CD14-positive monocyte (primary cell): ENCODE measurements at regions not wholly inside any gene's neighbourhood (a gene's known extent, or its start where the extent isn't known, plus 50 kb on each side); places are given as distances from the start of the nearest gene placed in this dataset.
A peak's percentile ranks its signal among the peaks of the same experiment; 100 is the strongest.

Experiments used
- DNase-seq, 3 donors: peaks; one replicate each; pipeline ENCODE4 v3.0.0-alpha.2; 2011 to 2022
- H2AFZ ChIP-seq: 2 replicates; pipeline ENCODE4 v1.6.0; 2012; ENCODE audit warnings: mild to moderate bottlenecking, low read depth, low read length, inconsistent platforms; ENCODE audit not compliant: insufficient read depth, poor library complexity, severe bottlenecking
- H3K27ac ChIP-seq, 2 donors: 1 replicate in 1 of 2; 2 replicates in 1 of 2; pipeline ENCODE4 v1.5.1; 2012 to 2013; ENCODE audit warnings: low read length in 2 of 2, control low read depth in 1 of 2, inconsistent platforms in 1 of 2, low read depth in 1 of 2, mild to moderate bottlenecking in 1 of 2
- H3K27me3 ChIP-seq, 2 donors: one replicate each; pipeline versions ENCODE4 v1.6.0 to v1.6.1; 2011 to 2013; ENCODE audit warnings: low read length in 2 of 2; ENCODE audit not compliant: control insufficient read depth in 2 of 2, insufficient read depth in 2 of 2
- H3K36me3 ChIP-seq, 2 donors: replicated peaks in 1 of 2; 1 replicate in 1 of 2; 2 replicates in 1 of 2; pipeline versions ENCODE4 v1.5.1 to v1.6.1; 2012 to 2013; ENCODE audit warnings: low read length in 2 of 2, control low read depth in 1 of 2, inconsistent platforms in 1 of 2, mild to moderate bottlenecking in 1 of 2; ENCODE audit not compliant: insufficient read depth in 2 of 2, control insufficient read depth in 1 of 2
- H3K4me1 ChIP-seq, 2 donors: 1 replicate in 1 of 2; 2 replicates in 1 of 2; pipeline versions ENCODE4 v1.5.1 to v1.6.1; 2012 to 2013; ENCODE audit warnings: low read length in 2 of 2, control low read depth in 1 of 2, inconsistent platforms in 1 of 2, mild to moderate bottlenecking in 1 of 2, moderate library complexity in 1 of 2; ENCODE audit not compliant: insufficient read depth in 2 of 2, control insufficient read depth in 1 of 2
- H3K4me2 ChIP-seq: replicated peaks from 2 replicates; pipeline ENCODE3; 2012; ENCODE audit warnings: low read length, moderate library complexity, mild to moderate bottlenecking; ENCODE audit not compliant: poor library complexity, severe bottlenecking; ENCODE audit errors: extremely low read depth
- H3K4me3 ChIP-seq, 3 experiments: fragments of 200-600 bp in 1 of 3; sonication (generic) in 1 of 3; replicated peaks in 1 of 3; 1 replicate in 2 of 3; 2 replicates in 1 of 3; pipeline ENCODE4 v1.5.1; 2011 to 2013; ENCODE audit warnings: low read length in 3 of 3, mild to moderate bottlenecking in 3 of 3, control low read depth in 2 of 3, low read depth in 2 of 3, inconsistent platforms in 1 of 3, moderate library complexity in 1 of 3
- H3K79me2 ChIP-seq: 2 replicates; pipeline ENCODE4 v1.6.0; 2012; ENCODE audit warnings: mild to moderate bottlenecking, control low read depth, inconsistent platforms, low read length, moderate library complexity; ENCODE audit not compliant: insufficient read depth
- H3K9ac ChIP-seq: 2 replicates; pipeline ENCODE4 v1.6.0; 2017; ENCODE audit warnings: low read length, mild to moderate bottlenecking; ENCODE audit not compliant: insufficient read depth, poor library complexity, severe bottlenecking
- H3K9me3 ChIP-seq, 2 donors: replicated peaks in 1 of 2; 1 replicate in 1 of 2; 2 replicates in 1 of 2; pipeline versions ENCODE4 v1.5.1 to v1.6.1; 2012 to 2013; ENCODE audit warnings: low read length in 2 of 2, control low read depth in 1 of 2; ENCODE audit not compliant: control insufficient read depth in 1 of 2, insufficient read depth in 1 of 2
- H4K20me1 ChIP-seq: 2 replicates; pipeline ENCODE4 v1.6.0; 2012; ENCODE audit warnings: mild to moderate bottlenecking, low read length, control low read depth, moderate library complexity; ENCODE audit not compliant: insufficient read depth
- H3K27ac Mint-ChIP-seq, 7 donors: one replicate each; pipeline ENCODE4 v1.8.0; 2020; ENCODE audit warnings: mild to moderate bottlenecking in 7 of 7, mixed read lengths in 7 of 7, moderate library complexity in 6 of 7, inconsistent platforms in 2 of 7
- H3K27me3 Mint-ChIP-seq, 3 donors: one replicate each; pipeline ENCODE4 v1.8.0; 2021 to 2022; ENCODE audit warnings: low read depth in 3 of 3, mild to moderate bottlenecking in 3 of 3, mixed read lengths in 3 of 3, moderate library complexity in 3 of 3, inconsistent platforms in 1 of 3
- H3K36me3 Mint-ChIP-seq, 2 donors: one replicate each; pipeline ENCODE4 v1.8.0; 2020; ENCODE audit warnings: mixed read lengths in 2 of 2, inconsistent platforms in 1 of 2, mild to moderate bottlenecking in 1 of 2
- H3K4me1 Mint-ChIP-seq: one replicate; pipeline ENCODE4 v1.8.0; 2020; ENCODE audit warnings: mild to moderate bottlenecking, mixed read lengths
- H3K4me3 Mint-ChIP-seq, 2 donors: one replicate each; pipeline ENCODE4 v1.8.0; 2020; ENCODE audit warnings: mild to moderate bottlenecking in 2 of 2, mixed read lengths in 2 of 2, moderate library complexity in 1 of 2
- H3K9me3 Mint-ChIP-seq, 7 donors: one replicate each; pipeline ENCODE4 v1.8.0; 2020 to 2022; ENCODE audit warnings: mixed read lengths in 7 of 7, mild to moderate bottlenecking in 6 of 7, moderate library complexity in 6 of 7, inconsistent platforms in 2 of 7
- WGBS: methylation state at CpG from one replicate; pipeline ENCODE4 v1.1.5; 2013; ENCODE audit warnings: missing lambda C conversion rate; ENCODE audit not compliant: insufficient coverage; 5-methylcytosine and 5-hydroxymethylcytosine counted together
- intact Hi-C, 2 donors: fragments of 100-400 bp; cut with micrococcal nuclease; formaldehyde crosslinking; loops; one replicate each; pipeline versions ENCODE4 v1.15.0 to v1.15.1; 2023
- TF ChIP-seq, protein P1 (sequence below): fragments of 200-600 bp; IDR thresholded peaks from one replicate; pipeline ENCODE4 v1.8.0; 2022; ENCODE audit warnings: antibody characterized with exemption, mild to moderate bottlenecking

- peaks cover 3% of the 10 kb centered on the region for H3K4me1 Mint-ChIP-seq
- no peak overlapping the region for H3K4me3 Mint-ChIP-seq
- TF ChIP-seq, protein P1, sequence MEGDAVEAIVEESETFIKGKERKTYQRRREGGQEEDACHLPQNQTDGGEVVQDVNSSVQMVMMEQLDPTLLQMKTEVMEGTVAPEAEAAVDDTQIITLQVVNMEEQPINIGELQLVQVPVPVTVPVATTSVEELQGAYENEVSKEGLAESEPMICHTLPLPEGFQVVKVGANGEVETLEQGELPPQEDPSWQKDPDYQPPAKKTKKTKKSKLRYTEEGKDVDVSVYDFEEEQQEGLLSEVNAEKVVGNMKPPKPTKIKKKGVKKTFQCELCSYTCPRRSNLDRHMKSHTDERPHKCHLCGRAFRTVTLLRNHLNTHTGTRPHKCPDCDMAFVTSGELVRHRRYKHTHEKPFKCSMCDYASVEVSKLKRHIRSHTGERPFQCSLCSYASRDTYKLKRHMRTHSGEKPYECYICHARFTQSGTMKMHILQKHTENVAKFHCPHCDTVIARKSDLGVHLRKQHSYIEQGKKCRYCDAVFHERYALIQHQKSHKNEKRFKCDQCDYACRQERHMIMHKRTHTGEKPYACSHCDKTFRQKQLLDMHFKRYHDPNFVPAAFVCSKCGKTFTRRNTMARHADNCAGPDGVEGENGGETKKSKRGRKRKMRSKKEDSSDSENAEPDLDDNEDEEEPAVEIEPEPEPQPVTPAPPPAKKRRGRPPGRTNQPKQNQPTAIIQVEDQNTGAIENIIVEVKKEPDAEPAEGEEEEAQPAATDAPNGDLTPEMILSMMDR = peak; percentile 21
- no peak overlapping the region for H2AFZ ChIP-seq
- no peak overlapping the region for H3K4me3 ChIP-seq
- H3K27ac ChIP-seq = no peak overlapping the region
- no peaks in the 10 kb centered on the region for H3K4me1 ChIP-seq
- no peak overlapping the region for H3K27ac Mint-ChIP-seq
- no peaks in the 10 kb centered on the region for H3K36me3 ChIP-seq
- H4K20me1 ChIP-seq = no peaks in the 10 kb centered on the region
- peaks cover 7 to 20% (median 14%) of the 10 kb centered on the region in 7 donors for H3K9me3 Mint-ChIP-seq
- H3K27me3 ChIP-seq = no peaks in the 10 kb centered on the region
- H3K36me3 Mint-ChIP-seq = no peaks in the 10 kb centered on the region
- no peak overlapping the region for H3K9ac ChIP-seq
- DNase-seq = no peak
- no peak overlapping the region for H3K4me2 ChIP-seq
- H3K79me2 ChIP-seq = no peaks in the 10 kb centered on the region
- intact Hi-C loops = loop anchor here in 1 of 2 donors (5.0 kb wide), 1 partner anchor 67 kb away; no protein-coding TSS in a partner anchor
- peaks cover 3 to 11% (median 6%) of the 10 kb centered on the region in 3 donors for H3K27me3 Mint-ChIP-seq
- no CpG with 5 or more reads among the region's 5 CpGs for WGBS
- H3K9me3 ChIP-seq = peaks cover 0 to 11% of the 10 kb centered on the region in 2 donors
Measured at GRCh38 chr5:132134384-132134783, 60.8 kb downstream of the CSF2 start.

GRCh38 chr5:132136906-132137305, 63.3 kb downstream of the CSF2 start:
- H3K79me2 ChIP-seq = no peaks in the 10 kb centered on the region
- no peak overlapping the region for H3K27ac Mint-ChIP-seq
- no peak overlapping the region for H2AFZ ChIP-seq
- peaks cover 3 to 14% (median 5%) of the 10 kb centered on the region in 3 donors for H3K27me3 Mint-ChIP-seq
- no peak for DNase-seq
- TF ChIP-seq, protein P1 = no peak
- H4K20me1 ChIP-seq = no peaks in the 10 kb centered on the region
- H3K27ac ChIP-seq = no peak overlapping the region
- H3K4me3 ChIP-seq = no peak overlapping the region
- H3K9me3 Mint-ChIP-seq = peaks cover 0 to 10% (median 3%) of the 10 kb centered on the region in 7 donors
- no peaks in the 10 kb centered on the region for H3K36me3 Mint-ChIP-seq
- no CpG with 5 or more reads among the region's 2 CpGs for WGBS
- no peaks in the 10 kb centered on the region for H3K27me3 ChIP-seq
- peaks cover 3% of the 10 kb centered on the region for H3K4me1 Mint-ChIP-seq
- H3K36me3 ChIP-seq = no peaks in the 10 kb centered on the region
- no peaks in the 10 kb centered on the region for H3K4me1 ChIP-seq
- no peak overlapping the region for H3K4me2 ChIP-seq
- H3K4me3 Mint-ChIP-seq = no peak overlapping the region
- no peak overlapping the region for H3K9ac ChIP-seq
- intact Hi-C loops = no loop called here
- H3K9me3 ChIP-seq = no peaks in the 10 kb centered on the region
